Colonic mucosa (tissue), 4 donors: ENCODE measurements at regions not wholly inside any gene's neighbourhood (a gene's known extent, or its start where the extent isn't known, plus 50 kb on each side); places are given as distances from the start of the nearest gene placed in this dataset.

Experiments used
- DNase-seq: peaks from one replicate; pipeline ENCODE4 v3.0.0-alpha.2; 2020
- H3K27ac ChIP-seq: fragments of 200-600 bp; one replicate; pipeline ENCODE4 v1.8.0; 2021
- H3K27me3 ChIP-seq: fragments of 200-600 bp; one replicate; pipeline ENCODE4 v1.8.0; 2021
- H3K36me3 ChIP-seq: fragments of 200-600 bp; one replicate; pipeline ENCODE4 v1.8.0; 2021
- H3K4me1 ChIP-seq: fragments of 200-600 bp; one replicate; pipeline ENCODE4 v1.8.0; 2021; ENCODE audit warnings: mild to moderate bottlenecking
- H3K4me3 ChIP-seq: fragments of 200-600 bp; one replicate; pipeline ENCODE4 v1.8.0; 2021
- H3K9ac ChIP-seq, 2 donors: one replicate each; pipeline ENCODE4 v1.7.0; 2013; ENCODE audit warnings: control low read depth in 2 of 2, low read depth in 2 of 2, low read length in 2 of 2
- H3K9me3 ChIP-seq: fragments of 200-600 bp; one replicate; pipeline ENCODE4 v1.8.0; 2021
- CTCF ChIP-seq: fragments of 200-600 bp; IDR thresholded peaks from one replicate; pipeline ENCODE4 v1.8.0; 2022; ENCODE audit warnings: antibody characterized with exemption, mild to moderate bottlenecking
- intact Hi-C: fragments of 100-400 bp; cut with DNase I; formaldehyde crosslinking; loops from one replicate; pipeline ENCODE4 v1.14.1; 2022
- donor health status: healthy.
- donor health status: DM: no; HTN: no; CAD: no.
- donor health status: DM: no; HTN: no; CAD: no.

- no peak overlapping the region for H3K4me3 ChIP-seq
- no peaks in the 10 kb centered on the region for H3K4me1 ChIP-seq
- no peak overlapping the region for H3K9ac ChIP-seq
- TF ChIP-seq CTCF: no peak
- H3K9me3 ChIP-seq: no peaks in the 10 kb centered on the region
- no peaks in the 10 kb centered on the region for H3K36me3 ChIP-seq
- DNase-seq: no peak
- no peak overlapping the region for H3K27ac ChIP-seq
- no peaks in the 10 kb centered on the region for H3K27me3 ChIP-seq
- intact Hi-C loops: no loop called here
Observed at GRCh38 chr16:79871906-79872305, 271.4 kb upstream of the MAF start.

- no peak for DNase-seq
- Histone ChIP-seq H3K9me3 (no peaks in the 10 kb centered on the region), H3K27me3 (no peaks in the 10 kb centered on the region), H3K27ac (no peak overlapping the region), H3K36me3 (no peaks in the 10 kb centered on the region), H3K4me3 (no peak overlapping the region), H3K4me1 (no peaks in the 10 kb centered on the region), H3K9ac (no peak overlapping the region)
- TF ChIP-seq CTCF: no peak
- intact Hi-C loops: no loop called here
Observed at GRCh38 chr16:79870016-79870886, 269.7 kb upstream of the MAF start.

DNA sequence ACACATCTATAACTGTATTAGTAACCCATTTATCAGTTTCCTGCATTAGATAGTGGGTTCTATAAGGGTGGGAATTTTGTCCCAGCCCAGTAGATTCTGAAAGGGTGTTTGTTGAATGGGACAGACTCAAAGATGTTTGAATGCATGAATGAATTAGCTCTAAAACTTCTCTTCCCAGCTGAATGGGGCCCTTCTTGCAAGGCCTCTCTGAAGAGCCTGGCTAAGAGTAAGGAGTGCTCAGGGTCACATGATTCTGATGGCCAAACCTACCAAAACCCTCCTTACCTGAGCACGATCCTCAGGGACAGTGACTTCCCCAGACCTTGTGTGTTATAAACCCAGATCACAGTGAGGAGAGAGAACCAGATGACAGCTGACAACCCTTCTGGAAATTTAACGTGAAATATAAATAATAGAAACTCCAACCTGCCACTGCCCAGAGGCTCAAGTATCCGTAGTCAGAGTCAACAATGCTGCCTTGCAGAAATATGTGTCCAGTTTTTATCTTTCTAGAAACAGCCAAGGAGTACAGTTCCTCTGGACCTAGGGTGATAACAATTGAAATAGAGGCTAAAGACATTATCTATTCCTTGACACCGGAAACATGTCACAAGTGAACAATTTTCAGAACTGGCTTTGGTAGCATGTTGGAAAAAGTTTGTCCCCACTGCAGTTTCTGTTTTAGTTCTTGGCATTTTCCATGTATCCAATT, 268.9 kb upstream of the MAF start:
- Histone ChIP-seq H3K36me3 (no peaks in the 10 kb centered on the region), H3K4me1 (no peaks in the 10 kb centered on the region), H3K27me3 (no peaks in the 10 kb centered on the region), H3K27ac (no peak overlapping the region), H3K9me3 (no peaks in the 10 kb centered on the region), H3K4me3 (no peak overlapping the region), H3K9ac (no peak overlapping the region)
- intact Hi-C loops: no loop called here
- TF ChIP-seq CTCF: no peak
- no peak for DNase-seq

GRCh38 chr16:79868841-79869240, 268.3 kb upstream of the MAF start:
- no peak overlapping the region for H3K9ac ChIP-seq
- H3K4me1 ChIP-seq: no peaks in the 10 kb centered on the region
- H3K4me3 ChIP-seq: no peak overlapping the region
- DNase-seq: no peak
- H3K36me3 ChIP-seq: no peaks in the 10 kb centered on the region
- H3K27ac ChIP-seq: no peak overlapping the region
- intact Hi-C loops: no loop called here
- no peaks in the 10 kb centered on the region for H3K9me3 ChIP-seq
- TF ChIP-seq CTCF: no peak
- H3K27me3 ChIP-seq: no peaks in the 10 kb centered on the region

DNA sequence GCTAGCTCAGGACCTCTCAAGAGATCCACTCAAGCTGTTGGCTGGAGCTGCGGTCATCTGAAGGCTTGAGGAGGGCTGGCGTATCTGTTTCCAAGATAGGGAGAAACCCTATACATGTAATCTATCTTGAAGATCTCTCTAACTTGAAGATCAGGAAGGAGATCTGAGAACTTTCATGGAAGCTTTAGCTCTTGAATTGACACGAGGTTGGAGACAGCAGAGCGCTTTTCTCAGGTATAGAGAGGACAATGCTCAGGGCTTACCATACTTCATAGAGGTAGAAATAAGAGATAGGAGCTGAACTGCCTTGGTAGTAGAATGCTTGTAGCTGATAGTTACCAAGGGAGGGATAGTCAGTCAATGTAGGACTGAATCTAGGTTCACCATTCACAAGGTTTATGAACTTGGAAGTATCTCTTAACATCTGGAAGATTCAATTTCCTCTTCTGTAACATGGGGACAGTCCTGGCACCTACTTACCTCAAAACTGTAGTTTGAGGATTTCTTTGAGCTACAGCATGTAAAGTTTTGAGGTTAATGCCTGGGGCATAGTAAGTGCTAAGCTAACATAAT, 267.0 kb upstream of the MAF start:
- Histone ChIP-seq H3K27ac (no peak overlapping the region), H3K9ac (no peak overlapping the region), H3K9me3 (no peaks in the 10 kb centered on the region), H3K27me3 (no peaks in the 10 kb centered on the region), H3K4me1 (no peaks in the 10 kb centered on the region), H3K4me3 (no peak overlapping the region), H3K36me3 (no peaks in the 10 kb centered on the region)
- TF ChIP-seq CTCF: no peak
- intact Hi-C loops: no loop called here
- no peak for DNase-seq
